NCI-H69 (cell line): ENCODE measurements at regions not wholly inside any gene's neighbourhood (a gene's known extent, or its start where the extent isn't known, plus 50 kb on each side); places are given as distances from the start of the nearest gene placed in this dataset.

Experiments used
- DNase-seq: peaks from one replicate; lab custom pipeline; 2025; lab: John Stamatoyannopoulos, UW

- no peak for DNase-seq
Observed at GRCh38 chr9:88926781-88927505, 64.3 kb upstream of the S1PR3 start.

DNA sequence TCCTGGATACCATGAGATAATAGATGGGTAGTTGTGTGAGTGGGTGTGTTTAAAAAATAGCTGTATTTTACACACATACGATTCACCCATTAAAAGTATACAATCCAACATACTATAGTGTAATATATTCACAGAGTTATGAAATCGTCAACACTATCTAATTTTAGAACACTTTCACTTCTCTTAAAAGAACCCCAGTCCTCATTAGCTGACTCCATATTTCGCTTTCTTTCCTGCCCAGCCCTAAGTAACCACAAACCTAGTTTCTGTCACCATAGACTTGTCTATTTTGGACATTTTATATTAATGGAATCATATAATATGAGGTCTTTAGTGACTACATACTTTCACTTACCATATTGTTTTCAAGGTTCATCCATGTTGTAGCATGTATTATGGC is 63.8 kb upstream of the S1PR3 start:
- DNase-seq: no peak

DNA sequence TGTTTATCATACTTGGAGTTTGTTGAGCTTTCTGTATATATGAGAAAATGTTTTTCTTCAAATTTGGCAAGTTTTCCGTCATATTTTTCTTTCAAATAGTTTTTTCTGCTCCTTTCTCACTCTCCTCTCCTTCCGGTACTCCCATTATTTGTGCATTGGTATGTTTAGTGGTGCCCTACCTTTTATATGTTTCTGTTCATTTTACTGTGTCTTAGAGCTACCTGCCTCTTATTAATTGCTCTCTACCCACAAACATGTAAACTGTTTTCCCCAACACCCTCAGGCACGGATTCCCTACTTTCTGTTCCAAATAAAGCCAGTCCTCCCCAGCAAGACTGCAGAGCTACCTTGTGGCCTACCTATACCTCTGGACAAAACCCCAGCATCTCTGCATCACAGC is 60.6 kb upstream of the S1PR3 start:
- no peak for DNase-seq

GRCh38 chr9:88932766-88933165 is 58.5 kb upstream of the S1PR3 start:
- DNase-seq: peak; percentile 66

DNA sequence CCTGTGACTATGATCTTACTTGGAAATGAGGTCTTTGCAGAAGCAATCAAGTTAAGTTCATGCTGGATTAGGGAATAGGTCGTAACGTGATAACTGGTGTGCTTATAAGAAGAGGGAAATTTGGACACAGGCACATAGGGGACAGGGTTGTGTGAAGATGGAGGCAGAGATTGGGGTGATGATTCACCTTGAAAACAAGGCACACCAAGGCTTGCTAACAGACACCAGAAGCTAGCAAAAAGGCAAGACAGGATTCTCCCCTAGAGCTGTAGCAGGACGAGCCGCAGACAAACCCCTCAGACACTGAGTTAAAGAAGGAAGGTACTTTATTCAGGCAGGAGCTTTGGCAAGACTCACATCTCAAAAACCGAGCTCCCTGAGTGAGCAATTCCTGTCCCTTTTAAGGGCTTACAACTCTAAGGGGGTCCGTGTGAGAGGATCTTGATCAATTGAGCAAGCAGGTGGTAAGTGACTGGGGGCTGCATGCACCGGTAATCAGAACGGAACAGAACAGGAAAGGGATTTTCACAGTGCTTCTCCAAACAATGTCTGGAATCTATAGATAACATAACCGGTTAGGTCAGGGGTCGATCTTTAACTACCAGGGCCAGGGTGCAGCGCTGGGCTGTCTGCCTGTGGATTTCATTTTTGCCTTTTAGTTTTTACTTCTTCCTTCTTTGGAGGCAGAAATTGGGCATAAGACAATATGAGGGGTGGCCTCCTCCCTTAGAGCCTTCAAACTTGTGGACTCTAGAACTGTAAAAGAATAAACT is 57.5 kb upstream of the S1PR3 start:
- no peak for DNase-seq

- no peak for DNase-seq
Observed at GRCh38 chr9:88934876-88935535, 56.3 kb upstream of the S1PR3 start.

DNA sequence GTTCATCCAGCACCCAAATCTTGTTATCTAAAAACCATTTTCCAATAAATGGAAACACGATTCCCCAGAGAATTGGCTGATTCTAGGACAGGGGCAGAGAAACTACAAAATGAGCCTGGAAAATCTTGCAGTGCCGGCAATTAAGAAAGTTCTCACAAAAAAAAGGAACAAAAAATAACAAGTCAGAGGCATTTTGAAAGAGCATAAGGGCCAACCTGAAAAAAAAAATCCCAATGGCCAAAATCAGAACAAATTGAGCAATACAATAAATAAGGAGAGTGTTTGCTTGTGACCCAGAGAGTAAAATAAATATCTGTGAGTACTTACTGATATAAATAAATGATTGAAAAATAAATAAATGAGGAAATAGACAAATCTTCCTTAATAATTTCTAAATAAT is 55.1 kb upstream of the S1PR3 start:
- DNase-seq: no peak

GRCh38 chr9:88936668-88937067 is 54.6 kb upstream of the S1PR3 start:
- DNase-seq: no peak

- DNase-seq: no peak
Observed at GRCh38 chr9:88937248-88937647, 54.0 kb upstream of the S1PR3 start.

GRCh38 chr9:88938189-88938588 is 53.1 kb upstream of the S1PR3 start:
- peak; percentile 7 for DNase-seq
